Sigmoid colon (tissue), 6 donors: ENCODE measurements at regions not wholly inside any gene's neighbourhood (a gene's known extent, or its start where the extent isn't known, plus 50 kb on each side); places are given as distances from the start of the nearest gene placed in this dataset.

ENCODE experiments used
- DNase-seq: peaks from one replicate; pipeline ENCODE4 v3.0.0-alpha.2; 2019
- H3K27ac ChIP-seq, 4 donors: fragments of 200-600 bp; sonication (generic); one replicate each; pipeline ENCODE4 v1.5.1; 2016 to 2019; ENCODE audit warnings: mild to moderate bottlenecking in 1 of 4
- H3K27me3 ChIP-seq, 3 donors: fragments of 200-600 bp; sonication (generic); one replicate each; pipeline ENCODE4 v1.5.1; 2019; ENCODE audit warnings: mild to moderate bottlenecking in 1 of 3
- H3K36me3 ChIP-seq, 4 donors: fragments of 200-600 bp; sonication (generic); one replicate each; pipeline ENCODE4 v1.5.1; 2016 to 2019
- H3K4me1 ChIP-seq, 4 donors: fragments of 200-600 bp; sonication (generic); one replicate each; pipeline ENCODE4 v1.5.1; 2017 to 2019
- H3K4me3 ChIP-seq, 4 donors: fragments of 200-600 bp; sonication (generic); one replicate each; pipeline ENCODE4 v1.5.1; 2017 to 2019; ENCODE audit warnings: mild to moderate bottlenecking in 2 of 4, moderate library complexity in 1 of 4
- H3K9me3 ChIP-seq, 4 donors: fragments of 200-600 bp in 3 of 4; sonication (generic) in 3 of 4; one replicate each; pipeline versions ENCODE4 v1.5.1 to v1.6.1; 2013 to 2019
- CTCF ChIP-seq, 4 experiments: fragments of 450-650 bp in 3 of 4; fragments of 200-600 bp in 1 of 4; IDR thresholded peaks; one replicate each; pipeline ENCODE4 v1.5.1; 2016 to 2019; ENCODE audit warnings: antibody characterized with exemption in 4 of 4, mild to moderate bottlenecking in 3 of 4, moderate library complexity in 2 of 4
- EP300 ChIP-seq, 4 donors: sonication (generic); formaldehyde crosslinking; IDR thresholded peaks; one replicate each; pipeline ENCODE4 v1.6.1; 2017; ENCODE audit warnings: antibody characterized with exemption in 4 of 4
- POLR2A ChIP-seq, 2 donors: fragments of 450-650 bp; IDR thresholded peaks; one replicate each; pipeline ENCODE4 v1.6.1; 2016; ENCODE audit warnings: antibody characterized with exemption in 2 of 2, mild to moderate bottlenecking in 2 of 2, moderate library complexity in 2 of 2
- POLR2AphosphoS5 ChIP-seq, 4 donors: sonication (generic); formaldehyde crosslinking; IDR thresholded peaks; one replicate each; pipeline ENCODE4 v1.6.1; 2017; ENCODE audit warnings: antibody characterized with exemption in 4 of 4
- WGBS, 2 donors: extraction: QIAGEN DNeasy Blood & Tissue Kit; methylation state at CpG; one replicate each; pipeline ENCODE4 v1.1.7; 2013; 5-methylcytosine and 5-hydroxymethylcytosine counted together
- intact Hi-C: fragments of 100-400 bp; cut with DNase I; formaldehyde crosslinking; loops from one replicate; pipeline ENCODE4 v1.15.1; 2023
- donor health status: healthy with polysubstance abuse.
- donor health status: healthy.

- WGBS, 2 donors = 72 to 74% methylated on average over 1 of the region's 1 CpG
- intact Hi-C loops = no loop called here
- DNase-seq = no peak
- no peaks in the 10 kb centered on the region for H3K9me3 ChIP-seq
- no peak overlapping the region for H3K27ac ChIP-seq
- TF ChIP-seq CTCF (IDR thresholded peaks at IDR 0.05) = no peak
- TF ChIP-seq POLR2A (IDR thresholded peaks at IDR 0.05) = no peak
- TF ChIP-seq EP300 (IDR thresholded peaks at IDR 0.05) = no peak
- no peak for TF ChIP-seq POLR2AphosphoS5 (IDR thresholded peaks at IDR 0.05)
- no peaks in the 10 kb centered on the region for H3K4me1 ChIP-seq
- no peak overlapping the region for H3K4me3 ChIP-seq
- no peaks in the 10 kb centered on the region for H3K27me3 ChIP-seq
- H3K36me3 ChIP-seq = no peaks in the 10 kb centered on the region
Measured at GRCh38 chr1:182262425-182262824, 129.2 kb downstream of the GLUL start.

DNA sequence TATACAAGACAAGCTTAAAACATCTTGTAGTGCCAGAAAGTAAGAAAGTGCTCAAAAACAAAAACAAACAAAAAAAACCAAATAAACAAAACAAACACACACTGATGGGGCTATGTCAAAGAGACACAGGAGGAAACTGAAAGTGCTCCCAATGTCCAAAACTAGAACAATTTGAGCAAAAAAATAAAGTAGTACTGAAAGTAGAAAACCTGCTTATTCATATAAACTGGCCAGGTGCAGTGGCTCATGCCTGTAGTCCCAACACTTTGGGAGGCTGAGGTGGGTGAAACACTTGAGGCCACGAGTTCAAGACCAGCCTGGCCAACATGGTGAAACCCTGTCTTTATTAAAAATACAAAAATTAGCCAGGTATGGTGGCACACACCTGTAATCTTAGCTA is 129.9 kb downstream of the GLUL start:
- no peak overlapping the region for H3K27ac ChIP-seq
- no peak for DNase-seq
- no peaks in the 10 kb centered on the region for H3K36me3 ChIP-seq
- H3K27me3 ChIP-seq = no peaks in the 10 kb centered on the region
- TF ChIP-seq EP300 (IDR thresholded peaks at IDR 0.05) (no peak), POLR2A (IDR thresholded peaks at IDR 0.05) (no peak), POLR2AphosphoS5 (IDR thresholded peaks at IDR 0.05) (no peak), CTCF (IDR thresholded peaks at IDR 0.05) (no peak)
- 81 to 90% methylated on average over 1 of the region's 1 CpG for WGBS, 2 donors
- intact Hi-C loops = no loop called here
- no peak overlapping the region for H3K4me3 ChIP-seq
- H3K4me1 ChIP-seq = no peaks in the 10 kb centered on the region
- no peaks in the 10 kb centered on the region for H3K9me3 ChIP-seq

DNA sequence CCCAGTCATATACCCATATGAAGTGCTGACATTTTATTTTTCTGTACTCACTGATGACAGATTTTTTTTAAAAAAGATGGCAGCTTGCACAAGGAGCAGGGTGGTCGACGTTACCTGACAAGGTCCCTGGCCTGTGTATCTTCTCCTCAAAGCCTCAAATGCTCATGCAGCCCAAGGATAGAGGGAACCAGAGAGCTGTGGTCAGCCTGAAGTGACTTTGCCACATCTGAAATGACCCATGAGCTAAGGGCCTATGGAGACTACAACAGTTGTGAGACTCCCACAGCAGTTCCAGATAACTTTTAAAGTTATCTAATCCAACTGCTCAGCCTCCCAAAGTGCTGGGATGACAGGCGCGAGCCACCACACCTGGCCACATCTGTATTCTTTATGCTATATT is 131.1 kb downstream of the GLUL start:
- DNase-seq = no peak
- Histone ChIP-seq H3K4me1 (no peaks in the 10 kb centered on the region), H3K27me3 (no peaks in the 10 kb centered on the region), H3K27ac (no peak overlapping the region), H3K9me3 (no peaks in the 10 kb centered on the region), H3K36me3 (no peaks in the 10 kb centered on the region), H3K4me3 (no peak overlapping the region)
- TF ChIP-seq POLR2AphosphoS5 (IDR thresholded peaks at IDR 0.05) (no peak), EP300 (IDR thresholded peaks at IDR 0.05) (no peak), CTCF (IDR thresholded peaks at IDR 0.05) (no peak), POLR2A (IDR thresholded peaks at IDR 0.05) (no peak)
- WGBS, 2 donors = 97 to 98% methylated on average over 4 of the region's 4 CpGs
- intact Hi-C loops = no loop called here

GRCh38 chr1:182259968-182260367 is 131.6 kb downstream of the GLUL start:
- H3K27ac ChIP-seq = peak overlapping the region in 2 of 4 donors; percentile 1 to 32
- no peak for TF ChIP-seq POLR2AphosphoS5 (IDR thresholded peaks at IDR 0.05)
- no peak for TF ChIP-seq EP300 (IDR thresholded peaks at IDR 0.05)
- no peak for TF ChIP-seq CTCF (IDR thresholded peaks at IDR 0.05)
- no peak for TF ChIP-seq POLR2A (IDR thresholded peaks at IDR 0.05)

DNA sequence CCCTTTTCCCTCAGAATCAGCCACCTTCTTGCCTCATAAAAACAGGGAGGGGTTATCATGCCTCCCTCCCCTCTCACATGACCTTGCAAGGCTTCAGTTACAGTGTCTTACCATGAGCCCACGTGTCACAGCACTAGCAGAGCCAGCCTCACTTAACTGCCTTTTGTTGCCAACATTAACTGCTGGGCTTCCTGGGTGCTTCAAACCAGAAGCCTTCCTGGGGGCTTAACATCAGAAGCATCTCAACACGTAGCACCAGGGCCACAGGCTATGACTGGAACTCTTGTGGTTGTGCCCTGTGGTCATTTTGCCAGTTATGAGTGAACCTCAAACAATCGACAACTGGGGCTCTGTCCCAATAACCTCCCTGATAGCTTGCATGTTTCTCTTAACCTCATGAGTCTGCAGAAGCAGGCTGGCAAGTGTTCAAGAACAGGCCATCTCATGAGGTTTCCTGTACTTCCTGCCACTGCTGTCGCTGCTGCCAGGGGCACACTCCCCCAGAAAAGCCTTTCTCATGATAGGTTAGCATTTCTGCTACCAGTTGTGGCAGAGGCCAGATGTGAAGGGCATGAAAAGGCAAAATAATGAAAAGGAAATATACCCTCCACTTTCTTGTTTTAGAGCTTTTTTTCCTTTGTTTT is 132.2 kb downstream of the GLUL start:
- Histone ChIP-seq H3K4me1 (no peaks in the 10 kb centered on the region), H3K27me3 (no peaks in the 10 kb centered on the region), H3K9me3 (no peaks in the 10 kb centered on the region), H3K36me3 (no peaks in the 10 kb centered on the region), H3K4me3 (no peak overlapping the region), H3K27ac (peak overlapping the region in 2 of 4 donors; percentile 18 to 32)
- TF ChIP-seq POLR2AphosphoS5 (IDR thresholded peaks at IDR 0.05) = no peak
- TF ChIP-seq EP300 (IDR thresholded peaks at IDR 0.05) = no peak
- no peak for TF ChIP-seq CTCF (IDR thresholded peaks at IDR 0.05)
- TF ChIP-seq POLR2A (IDR thresholded peaks at IDR 0.05) = no peak
- intact Hi-C loops = no loop called here
- DNase-seq = peak; percentile 81
- 30 to 48% methylated on average over 4 of the region's 4 CpGs for WGBS, 2 donors

More at GRCh38 chr1:182259968-182260367, 131.6 kb downstream of the GLUL start:
- no peaks in the 10 kb centered on the region for H3K9me3 ChIP-seq
- no peaks in the 10 kb centered on the region for H3K4me1 ChIP-seq
- 51 to 77% methylated on average over 2 of the region's 2 CpGs for WGBS, 2 donors
- intact Hi-C loops = no loop called here
- no peaks in the 10 kb centered on the region for H3K27me3 ChIP-seq
- no peaks in the 10 kb centered on the region for H3K36me3 ChIP-seq
- no peak for DNase-seq
- no peak overlapping the region for H3K4me3 ChIP-seq
